HepG2 (cell line): ENCODE measurements at regions not wholly inside any gene's neighbourhood (a gene's known extent, or its start where the extent isn't known, plus 50 kb on each side); places are given as distances from the start of the nearest gene placed in this dataset.

Experiments used
- ATAC-seq: fragments of 200-7000 bp; cut with Tn5 transposase; 3 replicates; pipeline ENCODE4 v1.9.1; 2020; ENCODE audit warnings: mild to moderate bottlenecking, moderate library complexity
- BruUV-seq: library from RNA; stranded (reverse); fragments of 400-500 nt; replicated peaks from 2 replicates; lab custom pipeline; 2021; lab: Mats Ljungman, UMichigan
- CTCF ChIA-PET: fragments of 300-600 bp; formaldehyde crosslinking; extraction: SDS; loops from one replicate; lab custom pipeline; 2021; ENCODE audit warnings: low total read pairs, inconsistent platforms, low intra/inter-chr PET ratio; lab: Yijun Ruan, JAX
- POLR2A ChIA-PET: fragments of 350-600 bp; sonication (Branson Sonifier 250); formaldehyde crosslinking; loops from one replicate; lab custom pipeline; 2020; ENCODE audit warnings: antibody characterized with exemption, inconsistent platforms; lab: Yijun Ruan, JAX
- DNase-seq: peaks from one replicate; pipeline ENCODE4 v3.0.0-alpha.2; 2015; ENCODE audit warnings: low spot score
- FAIRE-seq: peaks from 3 replicates; lab custom pipeline; 2011; peaks lifted over from hg19 to GRCh38; lab: Jason Lieb, UNC
- H2AFZ ChIP-seq: one replicate; pipeline ENCODE4 v1.6.1; 2011; ENCODE audit warnings: low read length, inconsistent platforms
- H3K27ac ChIP-seq: fragments of 300-600 bp; 3 replicates; pipeline ENCODE4 v1.8.0; 2011; ENCODE audit warnings: mixed run types, mild to moderate bottlenecking, mixed read lengths, low read length, inconsistent platforms; ENCODE audit not compliant: insufficient read depth; ENCODE audit errors: extremely low read length
- H3K27me3 ChIP-seq, 2 experiments: fragments of 200-600 bp in 1 of 2; 2 replicates in 1 of 2; 3 replicates in 1 of 2; pipeline versions ENCODE4 v1.6.0 to v1.8.0; 2011; ENCODE audit warnings: low read length in 2 of 2, mild to moderate bottlenecking in 2 of 2, moderate library complexity in 2 of 2, inconsistent platforms in 1 of 2; ENCODE audit not compliant: insufficient read depth in 2 of 2, control insufficient read depth in 1 of 2
- H3K36me3 ChIP-seq, 2 experiments: fragments of 200-600 bp in 1 of 2; replicated peaks in 1 of 2; 2 replicates in 1 of 2; 3 replicates in 1 of 2; pipeline versions ENCODE4 v1.5.1 to v1.8.0; 2011; ENCODE audit warnings: low read length in 2 of 2, inconsistent platforms in 1 of 2; ENCODE audit not compliant: insufficient read depth in 2 of 2, control insufficient read depth in 1 of 2
- H3K4me1 ChIP-seq: 2 replicates; pipeline ENCODE4 v1.5.1; 2012; ENCODE audit warnings: low read length, inconsistent platforms; ENCODE audit not compliant: insufficient read depth
- H3K4me2 ChIP-seq: 2 replicates; pipeline ENCODE4 v1.6.0; 2011; ENCODE audit warnings: low read depth, low read length, inconsistent platforms
- H3K4me3 ChIP-seq, 3 experiments: fragments of 200-600 bp in 1 of 3; sonication (generic), shearing (Covaris generic) in 1 of 3; replicated peaks in 1 of 3; 2 replicates each; pipeline ENCODE4 v1.5.1; 2011 to 2016; ENCODE audit warnings: low read length in 3 of 3, inconsistent platforms in 2 of 3, low read depth in 2 of 3, mild to moderate bottlenecking in 2 of 3, control low read depth in 1 of 3, mixed read lengths in 1 of 3; ENCODE audit not compliant: insufficient read depth in 1 of 3
- H3K79me2 ChIP-seq: one replicate; pipeline ENCODE4 v1.6.1; 2011; ENCODE audit warnings: low read length, inconsistent platforms; ENCODE audit not compliant: insufficient read depth
- H3K9ac ChIP-seq: 2 replicates; pipeline ENCODE4 v1.6.0; 2011; ENCODE audit warnings: mild to moderate bottlenecking, low read depth, low read length, inconsistent platforms; ENCODE audit not compliant: insufficient read depth
- H3K9me3 ChIP-seq: 2 replicates; pipeline ENCODE4 v1.5.1; 2012; ENCODE audit warnings: mild to moderate bottlenecking, low read length
- H4K20me1 ChIP-seq: 2 replicates; pipeline ENCODE4 v1.6.0; 2011; ENCODE audit warnings: inconsistent platforms, mild to moderate bottlenecking, low read length, moderate library complexity; ENCODE audit not compliant: insufficient read depth
- CTCF ChIP-seq: sonication (generic); formaldehyde crosslinking; IDR thresholded peaks from 2 replicates; pipeline ENCODE4 v1.5.0; 2020; ENCODE audit warnings: mild to moderate bottlenecking, missing genetic modification reagents, moderate library complexity
- ERF ChIP-seq: IDR thresholded peaks from 2 replicates; pipeline ENCODE4 v1.6.1; 2018; ENCODE audit warnings: missing biosample characterization, missing genetic modification reagents
- EZH2 ChIP-seq: conservative IDR thresholded peaks from 2 replicates; pipeline ENCODE4 v1.6.1; 2012; ENCODE audit warnings: mild to moderate bottlenecking, low read depth, low read length, moderate library complexity
- SMAD1 ChIP-seq: sonication (generic); formaldehyde crosslinking; IDR thresholded peaks from 2 replicates; pipeline ENCODE4 v1.4.0; 2020; ENCODE audit warnings: missing genetic modification reagents, low read depth, mild to moderate bottlenecking, borderline replicate concordance
- THRA ChIP-seq: sonication (generic); formaldehyde crosslinking; IDR thresholded peaks from 2 replicates; pipeline ENCODE4 v1.4.0; 2020; ENCODE audit warnings: missing genetic modification reagents, borderline replicate concordance
- ZNF142 ChIP-seq: sonication (generic); formaldehyde crosslinking; IDR thresholded peaks from 2 replicates; pipeline ENCODE4 v1.4.0; 2020; ENCODE audit warnings: missing genetic modification reagents
- ZNF30 ChIP-seq: sonication (generic); formaldehyde crosslinking; IDR thresholded peaks from 2 replicates; pipeline ENCODE4 v1.5.0; 2020; ENCODE audit warnings: mild to moderate bottlenecking, missing genetic modification reagents
- ZNF496 ChIP-seq: sonication (generic); formaldehyde crosslinking; IDR thresholded peaks from 2 replicates; pipeline ENCODE4 v1.8.1; 2023; ENCODE audit warnings: mild to moderate bottlenecking, moderate library complexity, missing genetic modification reagents; ENCODE audit not compliant: insufficient replicate concordance
- ZNF703 ChIP-seq: sonication (generic); formaldehyde crosslinking; IDR thresholded peaks from 2 replicates; pipeline ENCODE4 v1.5.1; 2020; ENCODE audit warnings: missing genetic modification reagents, mild to moderate bottlenecking, moderate library complexity, borderline replicate concordance
- ZSCAN20 ChIP-seq: sonication (generic); formaldehyde crosslinking; IDR thresholded peaks from 2 replicates; pipeline ENCODE4 v1.4.0; 2020; ENCODE audit warnings: missing genetic modification reagents, mild to moderate bottlenecking, borderline replicate concordance
- WGBS: methylation state at CpG from one replicate; pipeline ENCODE4 v1.1.6; 2017; ENCODE audit warnings: low lambda C conversion rate; 5-methylcytosine and 5-hydroxymethylcytosine counted together
- in situ Hi-C: cut with HindIII; loops from 2 replicates; pipeline ENCODE4 v1.10.0; 2017; ENCODE audit warnings: low pct_unique_long_range_greater_than_20kb; ENCODE audit not compliant: extremely low pct_ligation_motif_present
- intact Hi-C: fragments of 100-400 bp; cut with micrococcal nuclease; formaldehyde crosslinking; loops from one replicate; pipeline ENCODE4 v1.10.0; 2022; ENCODE audit not compliant: unreplicated experiment
- TF ChIP-seq, protein P1 (sequence below): IDR thresholded peaks from 2 replicates; pipeline ENCODE4 v1.6.1; 2012; ENCODE audit warnings: inconsistent platforms

- POLR2A ChIA-PET: no interaction called here
- FAIRE-seq (no peak), ATAC-seq (no peak)
These were observed 1082.7 kb downstream of the NLGN4X start for GRCh38 chrX:5145957-5146356.

More at GRCh38 chrX:5145957-5146356, 1082.7 kb downstream of the NLGN4X start:
- Histone ChIP-seq H3K27me3 (no peaks in the 10 kb centered on the region), H3K36me3 (no peaks in the 10 kb centered on the region), H3K27ac (no peak overlapping the region), H3K9me3 (peaks cover 29% of the 10 kb centered on the region), H3K4me1 (no peaks in the 10 kb centered on the region), H3K4me2 (no peak overlapping the region), H2AFZ (no peak overlapping the region), H3K79me2 (no peaks in the 10 kb centered on the region), H3K9ac (no peak overlapping the region), H4K20me1 (no peaks in the 10 kb centered on the region), H3K4me3 (no peak overlapping the region)
- in situ Hi-C loops (no loop called here), intact Hi-C loops (no loop called here)
- BruUV-seq: no TSS peak
- CTCF ChIA-PET: no interaction called here
- no peak for TF ChIP-seq ZNF703 (CRISPR knock-in tag)
- TF ChIP-seq ERF (CRISPR knock-in tag): no peak
- TF ChIP-seq, protein P1, sequence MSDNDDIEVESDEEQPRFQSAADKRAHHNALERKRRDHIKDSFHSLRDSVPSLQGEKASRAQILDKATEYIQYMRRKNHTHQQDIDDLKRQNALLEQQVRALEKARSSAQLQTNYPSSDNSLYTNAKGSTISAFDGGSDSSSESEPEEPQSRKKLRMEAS: no peak
- no peak for TF ChIP-seq EZH2
- no peak for TF ChIP-seq SMAD1 (CRISPR knock-in tag)
- no peak for TF ChIP-seq THRA (CRISPR knock-in tag)
- no peak for TF ChIP-seq CTCF (CRISPR knock-in tag)
- TF ChIP-seq ZSCAN20 (CRISPR knock-in tag): no peak
- no peak for TF ChIP-seq ZNF30 (CRISPR knock-in tag)
- TF ChIP-seq ZNF496 (CRISPR knock-in tag): no peak
- no peak for TF ChIP-seq ZNF142 (CRISPR knock-in tag)
- no peak for DNase-seq
- 17% methylated on average over 4 of the region's 4 CpGs for WGBS
